Renal cortex interstitium (tissue), 11 donors: ENCODE measurements at regions not wholly inside any gene's neighbourhood (a gene's known extent, or its start where the extent isn't known, plus 50 kb on each side); places are given as distances from the start of the nearest gene placed in this dataset.

Experiments
- DNase-seq, 11 donors: peaks; one replicate each; pipeline ENCODE4 v3.0.0-alpha.2; 2013; ENCODE audit warnings: low read depth in 9 of 11, low spot score in 4 of 11; ENCODE audit errors: extremely low read depth in 1 of 11

DNA sequence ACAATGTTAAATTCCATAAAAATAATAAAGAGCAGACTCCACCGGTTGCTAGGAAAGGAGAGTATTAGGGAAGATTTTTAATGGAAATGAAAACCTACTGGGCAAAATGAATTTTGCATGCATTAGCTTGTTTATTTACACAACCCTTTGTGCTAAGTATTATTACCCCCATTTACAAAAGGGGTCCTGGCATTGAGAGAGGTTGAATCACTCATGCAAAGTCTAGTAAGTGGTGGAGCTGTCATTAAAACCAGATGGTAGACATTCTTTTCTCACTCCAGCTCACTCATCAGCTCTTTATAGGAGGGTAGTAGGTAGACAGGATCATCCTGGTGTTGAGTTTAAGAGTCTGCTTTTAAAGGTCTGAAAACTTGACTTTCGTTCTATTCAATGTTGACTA is 395.1 kb downstream of the PLK2 start:
- DNase-seq, result no peak

DNA sequence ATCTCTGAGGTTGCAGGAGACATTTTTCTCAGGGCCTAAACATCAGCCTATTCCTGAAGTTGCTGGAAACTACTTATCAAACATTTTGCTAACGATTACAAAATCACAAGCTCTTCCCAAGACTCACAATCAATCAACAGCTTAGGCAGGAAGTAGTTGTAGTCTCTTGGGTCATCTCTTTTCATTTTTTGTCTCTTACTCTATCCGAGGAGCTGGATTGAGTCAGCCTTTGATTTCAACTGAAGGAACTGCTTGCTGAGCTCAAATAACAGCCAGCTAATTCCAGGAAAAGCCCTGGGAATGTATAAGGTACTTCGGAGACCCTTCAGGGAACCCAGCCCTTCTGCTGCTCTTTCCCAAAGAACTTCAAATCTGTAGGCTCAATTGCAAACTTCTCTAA is 398.9 kb downstream of the PLK2 start:
- DNase-seq, result no peak

DNA sequence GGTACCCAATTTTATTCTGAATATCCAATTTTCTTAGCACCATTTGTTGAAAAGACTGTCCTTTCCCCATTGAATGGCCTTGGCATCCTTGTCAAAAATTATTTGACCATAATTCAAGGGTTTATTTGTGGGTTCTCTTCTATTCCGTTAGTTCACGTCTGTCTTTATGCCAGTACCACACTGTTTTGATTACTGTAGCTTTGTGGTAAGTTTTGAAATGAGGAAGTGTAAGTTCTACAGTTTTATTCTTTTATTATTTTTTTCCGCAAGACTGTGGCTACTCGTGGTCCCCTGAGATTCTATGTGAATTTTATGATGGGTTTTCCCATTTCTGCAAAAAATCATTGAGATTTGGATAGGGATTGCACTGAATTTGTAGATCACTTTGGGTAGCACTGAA is 402.6 kb downstream of the PLK2 start:
- DNase-seq, result no peak

DNA sequence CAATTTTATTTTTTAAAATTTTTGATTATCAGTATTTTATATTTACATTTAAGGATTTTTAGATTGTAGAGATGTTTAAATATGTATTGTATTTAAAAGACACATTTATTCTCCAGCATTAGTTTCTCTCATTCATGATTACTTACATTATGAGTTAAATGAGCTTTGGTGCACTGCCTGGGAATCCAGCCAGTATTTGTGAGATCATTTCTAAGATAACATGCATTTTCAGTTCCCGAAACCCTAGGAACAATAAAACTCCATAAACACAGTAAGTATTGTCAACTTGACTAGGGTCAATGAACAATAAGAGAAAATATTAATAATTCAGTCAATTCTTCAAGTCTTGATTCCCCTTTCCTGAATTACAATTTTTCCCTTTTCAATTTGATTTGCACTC is 403.3 kb downstream of the PLK2 start:
- DNase-seq, result no peak

DNA sequence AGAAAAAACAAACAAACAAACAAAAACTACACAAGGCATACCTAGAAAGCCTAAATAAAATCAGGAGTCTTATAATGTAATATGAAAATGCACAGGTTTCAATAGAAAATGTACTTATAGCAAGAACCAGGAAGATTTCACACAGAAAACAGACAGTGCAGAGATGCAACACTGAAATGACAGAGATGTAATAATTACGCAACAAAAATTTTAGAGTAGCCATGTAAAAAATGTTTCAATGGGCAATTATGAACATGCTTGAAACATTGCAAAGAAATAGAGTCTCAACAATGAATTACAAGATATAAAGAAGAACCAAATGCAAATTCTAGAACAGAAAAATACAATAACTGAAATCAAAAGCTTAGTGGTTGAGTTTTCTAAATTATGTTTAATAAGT is 405.9 kb downstream of the PLK2 start:
- no peak for DNase-seq

DNA sequence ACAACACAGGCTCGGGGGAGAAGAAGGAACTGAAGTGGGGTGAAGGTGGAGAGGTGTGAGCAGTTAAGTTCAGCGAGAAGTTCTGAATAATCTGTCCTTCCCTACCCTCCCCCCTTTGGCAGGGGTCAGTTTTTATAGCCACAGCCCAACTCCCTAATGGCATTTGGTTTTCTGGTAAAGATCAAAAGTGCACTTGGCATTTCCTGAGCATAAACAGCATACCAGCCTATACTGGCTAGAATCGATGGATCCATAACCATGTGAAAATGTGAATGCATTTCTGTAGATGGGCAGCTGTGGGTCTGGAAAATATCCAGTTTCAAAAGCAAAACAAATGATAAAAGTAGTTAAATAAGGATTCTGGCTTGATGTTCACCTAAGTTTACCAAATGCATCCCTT is 410.9 kb downstream of the PLK2 start:
- no peak for DNase-seq

DNA sequence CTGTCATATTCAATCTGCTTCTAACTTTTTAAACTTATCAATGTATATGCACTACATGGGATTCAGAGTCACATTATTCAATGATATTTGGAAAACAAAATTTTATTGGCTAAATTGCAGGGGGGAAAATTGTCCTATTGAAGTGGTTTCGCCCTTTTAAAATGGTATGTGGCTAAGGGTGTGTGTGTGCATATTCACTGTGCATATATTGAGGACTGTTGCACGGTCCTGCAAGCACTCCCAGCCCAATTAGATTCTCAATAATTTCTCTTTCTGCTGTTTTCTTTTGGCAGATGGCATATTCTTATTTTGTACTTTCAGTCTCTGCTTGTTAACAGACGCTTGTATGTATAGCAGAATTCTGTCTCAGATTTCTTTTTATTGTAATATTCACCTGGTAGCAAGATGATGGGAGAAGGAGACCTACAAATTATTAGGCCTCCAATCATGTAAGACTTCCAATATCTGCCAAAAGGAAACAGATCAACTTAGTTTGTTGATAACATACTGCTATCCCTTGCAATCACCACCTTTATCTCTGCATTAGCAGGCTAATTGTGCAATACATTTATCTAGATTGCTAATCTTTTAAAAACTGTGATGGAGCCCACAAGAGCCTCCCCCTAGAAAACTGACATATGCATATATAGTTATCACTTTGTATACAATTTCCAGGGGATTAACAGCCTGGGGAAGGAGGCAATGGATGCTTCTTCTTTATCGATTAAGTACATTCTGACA is 411.5 kb downstream of the PLK2 start:
- DNase-seq, result no peak

DNA sequence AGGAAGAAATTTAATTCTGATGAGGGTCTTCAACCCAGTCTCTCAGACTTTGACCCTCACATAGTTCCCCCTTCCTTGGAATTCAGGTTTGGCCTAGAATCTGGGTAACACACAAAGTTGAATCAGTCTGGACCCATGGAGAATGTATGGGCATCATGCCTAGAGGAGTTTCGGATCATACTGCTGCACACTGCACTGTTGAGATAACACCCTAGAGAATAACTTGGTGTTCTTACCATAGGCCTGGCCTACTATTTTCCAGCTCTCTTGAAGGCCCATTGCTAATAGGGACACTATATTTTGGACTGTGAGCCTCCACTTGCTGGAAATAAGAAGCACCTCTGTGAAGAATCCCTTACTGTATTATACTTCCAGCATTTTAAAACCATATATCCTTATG is 413.5 kb downstream of the PLK2 start:
- DNase-seq, result no peak

DNA sequence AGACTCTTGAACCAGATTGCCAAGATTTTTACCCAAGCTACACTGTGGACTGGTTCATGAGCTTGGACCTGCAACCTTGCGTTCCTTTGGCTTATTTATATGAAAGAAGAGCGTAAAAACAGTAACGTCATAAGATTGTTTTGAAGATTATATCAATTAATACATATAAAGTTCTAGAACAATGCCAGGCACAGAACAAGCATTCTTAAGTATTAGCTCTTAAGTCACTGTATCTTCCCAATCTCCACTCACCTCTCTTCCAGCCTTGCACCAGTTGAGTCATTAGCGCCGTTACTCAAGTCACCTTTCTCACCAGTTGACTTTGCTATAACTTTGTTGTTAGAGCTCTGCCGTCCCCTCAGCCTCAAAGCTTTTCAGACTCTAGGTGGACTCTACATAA is 415.7 kb downstream of the PLK2 start:
- DNase-seq, result no peak

DNA sequence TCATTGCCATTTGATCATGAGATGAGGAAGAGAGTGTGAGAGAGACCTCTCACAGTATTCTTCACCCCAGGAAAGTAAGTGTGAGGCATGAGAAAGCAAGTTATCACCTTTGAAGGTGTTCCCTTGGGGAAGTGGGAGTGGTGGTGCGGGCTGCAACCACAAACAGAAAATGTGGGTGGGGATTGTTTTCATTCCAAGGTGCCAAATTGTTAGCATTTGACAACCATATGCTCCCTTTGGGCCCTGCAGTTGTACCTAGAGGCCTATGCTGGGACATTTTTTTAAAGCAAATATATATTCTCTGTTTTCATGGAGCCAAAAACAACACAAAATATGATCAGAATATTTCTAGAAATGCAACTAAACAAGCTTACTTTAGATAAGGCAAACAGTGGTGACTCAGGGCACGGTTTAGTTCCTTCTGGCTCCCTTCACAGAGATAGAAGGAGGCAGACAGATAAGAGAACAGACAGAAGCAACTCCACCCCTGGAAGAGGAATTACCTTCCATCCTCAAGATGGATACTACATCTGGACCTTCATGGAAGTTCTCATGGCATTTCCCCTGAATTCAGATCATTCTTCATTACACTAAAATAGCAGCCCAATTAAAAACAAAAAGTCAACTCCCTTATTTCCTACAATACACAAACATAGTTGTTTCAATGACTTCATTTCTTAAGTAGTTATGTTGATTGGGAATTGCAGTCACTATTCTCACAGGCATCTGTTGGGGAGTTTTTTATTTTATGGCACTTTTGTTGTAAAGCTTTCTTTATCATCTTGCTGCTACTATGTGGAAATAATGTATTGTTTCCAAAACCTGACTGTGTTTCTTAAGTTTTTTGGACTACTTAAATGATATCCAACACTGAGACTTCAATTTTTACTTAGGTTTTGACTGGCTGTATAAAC is 416.6 kb downstream of the PLK2 start:
- no peak for DNase-seq

DNA sequence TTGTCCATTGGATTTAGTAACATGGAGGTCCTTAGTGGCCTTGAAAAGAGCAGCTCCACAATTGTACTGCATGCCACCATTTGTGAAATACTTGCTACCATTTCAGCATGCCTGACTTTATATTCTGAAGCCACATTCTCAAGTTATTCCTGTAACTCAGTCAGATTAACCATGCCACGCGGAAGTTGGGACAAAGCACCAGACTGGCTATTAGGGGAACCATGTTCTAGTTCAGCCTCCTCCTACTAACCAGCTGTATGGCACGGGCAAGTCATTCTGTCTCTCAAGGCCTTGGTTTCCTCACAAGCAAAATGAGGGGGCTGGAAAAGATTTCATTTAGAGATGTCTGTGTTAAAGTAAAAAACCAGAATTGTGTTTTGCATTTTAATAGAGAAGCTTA is 418.0 kb downstream of the PLK2 start:
- no peak for DNase-seq

DNA sequence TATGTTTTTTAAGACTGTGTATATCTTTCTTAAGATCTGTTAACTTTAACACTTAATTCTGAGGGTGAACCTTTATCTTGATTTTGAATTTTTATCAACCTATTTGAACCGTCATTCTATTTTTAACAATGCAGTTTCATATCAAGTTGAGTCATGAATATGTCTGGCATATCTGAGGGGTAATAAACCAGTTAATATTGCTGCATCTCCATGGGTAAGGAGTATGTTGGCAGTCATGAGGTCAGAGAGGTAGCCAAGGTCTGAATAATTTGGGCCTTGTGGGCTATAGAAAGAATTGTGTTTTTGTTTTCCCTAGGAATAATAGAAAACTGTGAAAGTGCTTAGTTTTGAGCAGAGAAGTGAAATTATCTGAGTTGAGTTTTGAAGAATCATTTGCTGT is 419.0 kb downstream of the PLK2 start:
- no peak for DNase-seq

DNA sequence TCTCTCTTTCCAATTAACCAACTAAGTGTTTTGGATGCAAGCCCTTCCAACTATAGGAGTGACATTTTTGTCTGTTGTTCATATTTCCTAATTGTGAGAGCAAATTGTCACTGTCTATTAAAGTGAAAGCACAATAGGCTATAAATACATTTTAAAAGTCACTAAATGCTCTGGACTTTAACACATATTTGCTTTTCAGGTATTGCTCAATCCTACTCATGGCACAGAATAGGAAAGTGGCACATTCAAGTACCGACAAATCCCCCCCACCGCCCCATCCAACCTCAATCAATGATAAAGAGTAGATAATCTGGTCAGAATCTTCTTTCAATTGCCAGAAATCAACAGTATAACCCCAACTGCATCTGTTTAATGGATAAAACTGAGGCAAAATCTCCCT is 419.8 kb downstream of the PLK2 start:
- no peak for DNase-seq

DNA sequence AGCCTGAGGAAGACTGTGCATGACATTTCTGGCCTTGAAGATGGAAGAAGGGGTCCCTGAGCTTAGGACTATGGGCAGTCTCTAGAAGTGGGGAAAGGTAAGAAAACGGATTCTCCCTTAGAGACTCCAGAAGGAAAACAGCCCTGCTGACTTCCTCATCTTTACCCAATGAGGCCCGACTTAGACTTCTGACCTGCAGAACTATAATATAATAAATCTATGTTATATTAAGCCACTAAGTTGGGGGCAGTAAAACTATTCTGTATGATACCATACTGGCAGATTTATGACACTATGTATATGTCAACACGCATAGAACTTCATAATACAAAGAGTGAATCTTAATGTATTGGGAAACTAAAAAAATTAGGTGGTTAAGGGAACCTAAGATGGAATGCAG is 422.0 kb downstream of the PLK2 start:
- DNase-seq, result no peak

DNA sequence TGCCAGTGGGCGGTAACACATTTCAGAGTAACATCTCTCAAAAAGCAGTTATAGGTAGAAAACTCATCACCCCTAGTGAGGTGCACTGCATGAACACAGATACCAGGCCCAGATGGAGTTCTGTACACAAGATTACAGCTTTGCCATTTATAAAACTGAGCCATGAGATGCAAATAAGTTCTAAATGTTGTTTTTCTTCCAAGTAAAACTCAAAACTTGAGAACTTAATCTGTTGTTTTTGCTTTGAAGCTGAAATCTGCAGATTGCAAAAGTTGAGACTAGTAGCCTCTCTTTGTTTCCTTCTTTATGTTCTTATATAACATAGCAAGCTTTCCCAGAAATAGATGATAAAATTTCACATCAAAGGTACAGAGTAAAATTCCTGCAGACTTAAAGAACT is 434.1 kb downstream of the PLK2 start:
- no peak for DNase-seq

DNA sequence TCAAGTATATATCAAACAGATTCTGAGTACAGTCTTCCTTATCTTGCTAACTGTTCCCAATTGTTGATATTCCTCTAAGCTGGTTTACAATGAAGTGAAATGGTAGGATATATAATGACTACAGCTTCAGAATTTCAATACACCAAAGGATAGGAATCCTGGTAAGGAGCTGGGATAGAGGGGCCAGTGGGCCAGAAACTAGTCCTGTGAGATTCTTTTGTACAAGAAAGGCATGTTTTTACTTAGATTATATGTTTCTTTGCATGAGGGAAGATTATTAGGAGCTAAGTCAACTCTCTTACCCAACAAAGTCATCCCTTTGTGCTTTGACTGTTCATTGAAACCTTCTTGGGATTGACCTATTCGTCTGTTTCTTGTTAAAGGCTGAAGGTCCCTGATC is 435.7 kb downstream of the PLK2 start:
- DNase-seq, result no peak

DNA sequence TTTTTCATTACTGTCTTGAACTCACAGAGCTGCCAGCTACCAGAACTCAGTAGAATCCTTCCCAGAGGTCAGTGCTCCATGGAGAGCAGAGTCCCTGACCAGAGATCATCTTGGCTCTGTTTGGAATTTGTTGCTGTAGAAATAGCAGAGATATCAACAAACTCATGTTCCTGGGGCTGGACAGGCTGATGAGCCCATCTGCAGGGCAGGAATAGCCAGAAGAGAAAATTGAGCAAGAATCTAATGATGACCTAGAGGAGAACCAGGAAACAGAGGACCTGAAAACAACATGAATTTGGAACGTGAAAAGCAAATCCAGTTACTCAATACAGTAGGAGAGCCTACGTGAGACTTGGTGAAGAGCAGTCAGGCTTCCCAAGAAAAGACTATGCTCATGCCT is 437.8 kb downstream of the PLK2 start:
- no peak for DNase-seq

DNA sequence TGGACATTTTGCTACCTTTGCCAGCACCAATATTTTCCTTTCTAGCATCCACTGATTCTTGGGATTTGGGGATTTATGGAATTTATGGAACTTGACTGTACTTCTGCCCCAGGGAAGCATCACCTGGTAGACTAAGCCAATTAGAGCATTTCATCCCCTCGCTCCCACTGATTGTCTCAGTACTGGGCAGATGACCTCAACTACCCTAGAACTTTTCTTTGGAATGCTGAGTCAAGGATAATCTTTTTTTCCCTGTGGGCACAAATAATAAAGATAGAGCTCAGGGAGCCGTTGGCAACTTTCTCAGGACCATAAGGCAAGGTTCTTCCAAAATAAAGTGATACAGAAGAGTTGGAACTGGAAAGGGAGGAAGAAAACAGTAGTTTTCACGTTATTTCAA is 438.4 kb downstream of the PLK2 start:
- no peak for DNase-seq

DNA sequence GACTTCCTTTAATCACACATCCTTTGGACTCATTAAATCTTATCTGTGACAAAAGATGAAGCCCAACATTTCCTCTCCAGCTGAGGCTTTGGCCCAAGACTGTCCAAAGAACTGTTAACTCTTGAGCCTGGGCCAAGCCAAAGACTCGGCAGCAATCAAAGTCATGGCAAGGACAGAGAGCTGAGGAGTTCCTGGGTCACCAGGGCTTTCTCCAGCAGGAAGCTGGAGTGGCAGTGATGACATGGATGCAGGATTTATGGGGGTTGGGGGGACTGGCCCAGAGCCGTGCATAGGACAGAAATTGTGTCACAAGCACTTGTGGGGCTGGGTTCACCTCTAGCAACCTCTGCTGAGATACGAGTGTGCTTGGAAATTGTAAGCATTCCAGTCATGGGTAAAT is 440.3 kb downstream of the PLK2 start:
- peak in 10 of 11 donors; percentile 8 to 40 (median 22) for DNase-seq

DNA sequence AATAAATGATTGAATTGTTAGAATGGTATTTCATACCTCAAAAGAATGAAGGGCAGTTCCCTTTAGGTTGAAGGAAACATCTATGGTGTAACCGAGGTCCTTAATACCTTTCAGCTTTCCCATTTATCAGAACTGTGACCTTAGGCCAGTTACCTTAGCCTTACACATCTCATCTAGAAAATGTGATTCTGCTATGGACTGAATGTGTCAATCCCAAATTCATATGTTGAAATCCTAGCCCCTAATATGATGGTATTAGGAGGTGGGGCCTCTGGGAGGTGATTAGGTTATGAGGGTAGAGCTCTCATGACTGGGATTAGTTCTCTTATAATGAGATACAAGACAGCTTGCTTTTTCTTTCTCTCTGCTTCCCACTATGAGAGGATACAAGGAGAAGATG is 441.9 kb downstream of the PLK2 start:
- no peak for DNase-seq

DNA sequence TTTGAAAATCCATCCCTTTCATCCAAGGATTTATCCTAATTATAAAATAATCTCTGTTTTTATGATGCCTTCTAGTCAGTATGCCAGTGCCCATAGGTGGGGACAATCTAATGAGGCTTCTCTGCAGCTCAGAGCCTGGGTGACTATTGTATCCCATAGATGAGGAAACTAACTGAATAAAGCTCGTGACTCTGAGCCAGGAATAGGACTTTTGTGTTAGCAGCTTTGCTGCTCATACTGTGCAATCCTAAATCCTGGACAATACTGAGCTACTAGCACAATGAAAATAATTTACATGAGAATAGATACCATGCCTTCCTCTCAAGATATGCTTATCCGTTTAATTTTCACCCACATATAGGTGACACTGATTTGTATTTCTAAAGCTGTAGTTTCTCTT is 443.0 kb downstream of the PLK2 start:
- no peak for DNase-seq
